ENCODE measurements at regions not wholly inside any gene's neighbourhood (a gene's known extent, or its start where the extent isn't known, plus 50 kb on each side); places are given as distances from the start of the nearest gene placed in this dataset.
"Not testable (repeated sequence)": the region's sequence is repeated elsewhere in the genome, so short reads cannot be mapped to it uniquely, and the experiment has no call there.

GRCh38 chr6:169975286-169975685, 223.9 kb downstream of the ERMARD start:
- Mint-ChIP-seq H3K27ac (no peak overlapping the region), H3K27me3 (peaks cover 3% of the 10 kb centered on the region), H3K4me1 (peaks cover 1% of the 10 kb centered on the region), H3K9me3 (no peaks in the 10 kb centered on the region), H3K4me3 (no peak overlapping the region), H3K36me3 (no peaks in the 10 kb centered on the region)
- no peak for DNase-seq

GRCh38 chr6:169974663-169975062, 223.2 kb downstream of the ERMARD start:
- Mint-ChIP-seq H3K27me3 (peaks cover 3% of the 10 kb centered on the region), H3K4me1 (peaks cover 1% of the 10 kb centered on the region), H3K9me3 (no peaks in the 10 kb centered on the region), H3K4me3 (no peak overlapping the region), H3K36me3 (no peaks in the 10 kb centered on the region), H3K27ac (no peak overlapping the region)
- DNase-seq: no peak

GRCh38 chr6:169973588-169974467, 222.4 kb downstream of the ERMARD start:
- not testable (repeated sequence) for H3K36me3 Mint-ChIP-seq, H3K4me1 Mint-ChIP-seq, H3K27me3 Mint-ChIP-seq, H3K9me3 Mint-ChIP-seq, DNase-seq, H3K27ac Mint-ChIP-seq, H3K4me3 Mint-ChIP-seq

GRCh38 chr6:169972736-169973135, 221.3 kb downstream of the ERMARD start:
- H3K4me1 Mint-ChIP-seq: peaks cover 1% of the 10 kb centered on the region
- peaks cover 3% of the 10 kb centered on the region for H3K27me3 Mint-ChIP-seq

GRCh38 chr6:169972101-169972651, 220.8 kb downstream of the ERMARD start:
- Mint-ChIP-seq H3K4me1 (peaks cover 1% of the 10 kb centered on the region), H3K27me3 (peaks cover 3% of the 10 kb centered on the region), H3K27ac (no peak overlapping the region), H3K4me3 (no peak overlapping the region), H3K36me3 (no peaks in the 10 kb centered on the region), H3K9me3 (no peaks in the 10 kb centered on the region)
- no peak for DNase-seq

More at GRCh38 chr6:169972736-169973135, 221.3 kb downstream of the ERMARD start:
- Mint-ChIP-seq H3K27ac (no peak overlapping the region), H3K9me3 (no peaks in the 10 kb centered on the region), H3K4me3 (no peak overlapping the region), H3K36me3 (no peaks in the 10 kb centered on the region)
- DNase-seq: no peak

GRCh38 chr6:169971081-169971861, 219.8 kb downstream of the ERMARD start:
- H3K36me3 Mint-ChIP-seq: no peaks in the 10 kb centered on the region
- H3K27me3 Mint-ChIP-seq: peaks cover 3% of the 10 kb centered on the region
- no peak for DNase-seq
- no peaks in the 10 kb centered on the region for H3K4me1 Mint-ChIP-seq
- H3K27ac Mint-ChIP-seq: no peak overlapping the region
- H3K9me3 Mint-ChIP-seq: no peaks in the 10 kb centered on the region
- H3K4me3 Mint-ChIP-seq: no peak overlapping the region

- no peak for DNase-seq
These were observed 219.0 kb downstream of the ERMARD start for GRCh38 chr6:169970306-169970988.

GRCh38 chr6:169969372-169970099, 218.1 kb downstream of the ERMARD start:
- Mint-ChIP-seq H3K27me3 (no peaks in the 10 kb centered on the region), H3K4me1 (no peaks in the 10 kb centered on the region), H3K36me3 (no peaks in the 10 kb centered on the region), H3K9me3 (no peaks in the 10 kb centered on the region), H3K27ac (no peak overlapping the region), H3K4me3 (no peak overlapping the region)
- no peak for DNase-seq

More at GRCh38 chr6:169970306-169970988, 219.0 kb downstream of the ERMARD start:
- Mint-ChIP-seq H3K27ac (no peak overlapping the region), H3K9me3 (no peaks in the 10 kb centered on the region), H3K27me3 (no peaks in the 10 kb centered on the region), H3K36me3 (no peaks in the 10 kb centered on the region), H3K4me3 (no peak overlapping the region), H3K4me1 (no peaks in the 10 kb centered on the region)

- no peak for DNase-seq
- Mint-ChIP-seq H3K27me3 (no peaks in the 10 kb centered on the region), H3K27ac (no peak overlapping the region), H3K4me3 (no peak overlapping the region), H3K4me1 (no peaks in the 10 kb centered on the region), H3K36me3 (no peaks in the 10 kb centered on the region), H3K9me3 (no peaks in the 10 kb centered on the region)
These were observed 217.3 kb downstream of the ERMARD start for GRCh38 chr6:169968541-169969270.

GRCh38 chr6:169967687-169968086, 216.3 kb downstream of the ERMARD start:
- Mint-ChIP-seq H3K9me3 (no peaks in the 10 kb centered on the region), H3K36me3 (no peaks in the 10 kb centered on the region), H3K27me3 (no peaks in the 10 kb centered on the region), H3K4me3 (no peak overlapping the region), H3K4me1 (no peaks in the 10 kb centered on the region), H3K27ac (no peak overlapping the region)
- DNase-seq: no peak

- H3K4me3 Mint-ChIP-seq: no peak overlapping the region
- H3K27ac Mint-ChIP-seq: no peak overlapping the region
- H3K36me3 Mint-ChIP-seq: no peaks in the 10 kb centered on the region
- H3K27me3 Mint-ChIP-seq: peaks cover under 1% of the 10 kb centered on the region
- DNase-seq: no peak
- peaks cover 3% of the 10 kb centered on the region for H3K4me1 Mint-ChIP-seq
- H3K9me3 Mint-ChIP-seq: no peaks in the 10 kb centered on the region
These were observed 215.1 kb downstream of the ERMARD start for GRCh38 chr6:169966312-169967181.

GRCh38 chr6:169965657-169966311, 214.4 kb downstream of the ERMARD start:
- peaks cover 8% of the 10 kb centered on the region for H3K4me1 Mint-ChIP-seq
- no peak overlapping the region for H3K27ac Mint-ChIP-seq
- no peak for DNase-seq
- H3K36me3 Mint-ChIP-seq: no peaks in the 10 kb centered on the region
- H3K4me3 Mint-ChIP-seq: no peak overlapping the region
- H3K27me3 Mint-ChIP-seq: peaks cover 4% of the 10 kb centered on the region
- no peaks in the 10 kb centered on the region for H3K9me3 Mint-ChIP-seq

GRCh38 chr6:169965239-169965638, 213.8 kb downstream of the ERMARD start:
- Mint-ChIP-seq H3K9me3 (no peaks in the 10 kb centered on the region), H3K27me3 (peaks cover 4% of the 10 kb centered on the region), H3K4me3 (no peak overlapping the region), H3K4me1 (peaks cover 8% of the 10 kb centered on the region), H3K36me3 (no peaks in the 10 kb centered on the region), H3K27ac (no peak overlapping the region)
- DNase-seq: no peak
